ENCODE measurements at regions not wholly inside any gene's neighbourhood (a gene's known extent, or its start where the extent isn't known, plus 50 kb on each side); places are given as distances from the start of the nearest gene placed in this dataset.

GRCh38 chr9:99573085-99573484, 248.6 kb upstream of the NR4A3 start:
- DNase-seq (ENCODE audit: low read depth): no peak
- Histone ChIP-seq H3K27me3 (replicated peaks; ENCODE audit: control insufficient read depth, insufficient read depth, low read length) (no peaks in the 10 kb centered on the region), H3K36me3 (ENCODE audit: control insufficient read depth, insufficient read depth, low read length, severe bottlenecking) (no peaks in the 10 kb centered on the region), H3K9me3 (ENCODE audit: control insufficient read depth, low read length) (no peaks in the 10 kb centered on the region), H3K9ac (ENCODE audit: low read length) (no peak overlapping the region), H3K4me3 (ENCODE audit: low read length) (no peak overlapping the region), H3K4me1 (ENCODE audit: control insufficient read depth, insufficient read depth, low read length) (peaks cover 11% of the 10 kb centered on the region)

- Histone ChIP-seq H3K9me3 (ENCODE audit: control insufficient read depth, low read length) (no peaks in the 10 kb centered on the region), H3K4me1 (ENCODE audit: control insufficient read depth, insufficient read depth, low read length) (peaks cover 11% of the 10 kb centered on the region), H3K27me3 (replicated peaks; ENCODE audit: control insufficient read depth, insufficient read depth, low read length) (no peaks in the 10 kb centered on the region), H3K4me3 (ENCODE audit: low read length) (no peak overlapping the region), H3K9ac (ENCODE audit: low read length) (no peak overlapping the region), H3K36me3 (ENCODE audit: control insufficient read depth, insufficient read depth, low read length, severe bottlenecking) (no peaks in the 10 kb centered on the region)
- DNase-seq (ENCODE audit: low read depth): no peak
Observed at GRCh38 chr9:99573886-99574285, 247.8 kb upstream of the NR4A3 start.

GRCh38 chr9:99576002-99576401, 245.7 kb upstream of the NR4A3 start:
- Histone ChIP-seq H3K4me3 (ENCODE audit: low read length) (no peak overlapping the region), H3K9ac (ENCODE audit: low read length) (no peak overlapping the region), H3K27me3 (replicated peaks; ENCODE audit: control insufficient read depth, insufficient read depth, low read length) (no peaks in the 10 kb centered on the region), H3K4me1 (ENCODE audit: control insufficient read depth, insufficient read depth, low read length) (peaks cover 13% of the 10 kb centered on the region), H3K9me3 (ENCODE audit: control insufficient read depth, low read length) (no peaks in the 10 kb centered on the region), H3K36me3 (ENCODE audit: control insufficient read depth, insufficient read depth, low read length, severe bottlenecking) (no peaks in the 10 kb centered on the region)
- DNase-seq (ENCODE audit: low read depth): no peak

DNA sequence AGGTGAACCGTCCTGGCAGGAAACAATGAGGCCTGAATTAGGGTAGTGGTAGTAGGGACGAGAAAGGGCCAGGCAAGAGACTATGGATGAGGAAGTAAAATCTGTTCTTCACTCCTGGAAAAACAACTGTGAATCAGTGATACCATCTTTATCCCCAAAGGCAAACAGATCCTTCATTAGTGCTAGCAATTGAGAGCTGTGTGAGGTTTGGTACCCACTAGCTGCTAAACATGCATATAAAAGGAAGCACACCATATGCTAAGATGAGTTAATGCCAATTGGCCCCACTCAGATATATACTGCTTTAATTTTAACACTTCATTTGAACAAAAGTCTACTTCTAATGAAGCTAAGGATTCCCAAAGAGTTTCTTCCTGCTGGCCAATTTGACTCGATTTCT, 244.8 kb upstream of the NR4A3 start:
- no peaks in the 10 kb centered on the region for H3K9me3 ChIP-seq (ENCODE audit: control insufficient read depth, low read length)
- no peak for DNase-seq (ENCODE audit: low read depth)
- H3K36me3 ChIP-seq (ENCODE audit: control insufficient read depth, insufficient read depth, low read length, severe bottlenecking): no peaks in the 10 kb centered on the region
- H3K4me3 ChIP-seq (ENCODE audit: low read length): no peak overlapping the region
- H3K9ac ChIP-seq (ENCODE audit: low read length): no peak overlapping the region
- no peaks in the 10 kb centered on the region for H3K27me3 ChIP-seq (replicated peaks; ENCODE audit: control insufficient read depth, insufficient read depth, low read length)
- peaks cover 15% of the 10 kb centered on the region for H3K4me1 ChIP-seq (ENCODE audit: control insufficient read depth, insufficient read depth, low read length)

DNA sequence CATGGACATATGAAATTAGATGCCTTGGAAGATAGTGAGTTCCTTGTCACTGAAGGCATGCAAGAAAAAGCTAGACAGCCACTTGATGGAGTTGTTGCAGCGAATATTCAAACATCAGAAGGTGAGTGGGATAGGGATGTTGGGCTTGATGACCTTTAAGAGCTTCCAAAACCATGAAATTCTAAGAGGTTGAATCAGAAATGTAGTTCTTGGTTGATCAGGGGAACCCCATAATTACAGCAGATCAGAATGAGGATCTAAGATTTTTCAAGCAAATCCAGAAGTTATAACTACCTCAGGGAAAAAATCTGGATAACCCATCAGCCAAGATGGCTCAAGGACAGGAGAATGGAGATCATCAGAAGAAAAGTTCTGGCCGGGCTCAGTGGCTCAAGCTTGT, 244.3 kb upstream of the NR4A3 start:
- peaks cover 20% of the 10 kb centered on the region for H3K4me1 ChIP-seq (ENCODE audit: control insufficient read depth, insufficient read depth, low read length)
- H3K36me3 ChIP-seq (ENCODE audit: control insufficient read depth, insufficient read depth, low read length, severe bottlenecking): no peaks in the 10 kb centered on the region
- H3K9me3 ChIP-seq (ENCODE audit: control insufficient read depth, low read length): no peaks in the 10 kb centered on the region
- no peaks in the 10 kb centered on the region for H3K27me3 ChIP-seq (replicated peaks; ENCODE audit: control insufficient read depth, insufficient read depth, low read length)
- no peak overlapping the region for H3K4me3 ChIP-seq (ENCODE audit: low read length)
- H3K9ac ChIP-seq (ENCODE audit: low read length): no peak overlapping the region
- DNase-seq (ENCODE audit: low read depth): no peak

DNA sequence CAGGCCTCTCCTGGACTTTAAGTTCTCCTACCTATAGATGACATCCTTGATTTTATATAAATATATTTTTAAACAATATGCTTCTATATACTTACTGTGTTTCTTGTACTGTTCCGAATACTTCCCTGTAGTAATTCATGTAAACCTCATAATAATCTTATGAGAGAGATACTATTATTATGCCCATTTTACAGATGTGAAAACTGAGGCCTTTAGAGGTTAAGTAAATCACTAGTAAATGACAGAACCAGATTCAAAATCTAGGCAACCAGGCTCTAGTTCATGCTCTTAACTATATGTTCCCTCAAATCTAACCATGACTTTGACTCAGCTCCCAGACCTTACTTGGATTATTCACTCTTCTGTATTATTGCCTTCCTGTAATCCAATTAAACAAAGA, 243.0 kb upstream of the NR4A3 start:
- Histone ChIP-seq H3K4me1 (ENCODE audit: control insufficient read depth, insufficient read depth, low read length) (peaks cover 24% of the 10 kb centered on the region), H3K4me3 (ENCODE audit: low read length) (no peak overlapping the region), H3K9me3 (ENCODE audit: control insufficient read depth, low read length) (peaks cover 1% of the 10 kb centered on the region), H3K27me3 (replicated peaks; ENCODE audit: control insufficient read depth, insufficient read depth, low read length) (no peaks in the 10 kb centered on the region), H3K9ac (ENCODE audit: low read length) (no peak overlapping the region), H3K36me3 (ENCODE audit: control insufficient read depth, insufficient read depth, low read length, severe bottlenecking) (no peaks in the 10 kb centered on the region)
- no peak for DNase-seq (ENCODE audit: low read depth)

GRCh38 chr9:99579964-99580363, 241.7 kb upstream of the NR4A3 start:
- Histone ChIP-seq H3K4me3 (ENCODE audit: low read length) (no peak overlapping the region), H3K9me3 (ENCODE audit: control insufficient read depth, low read length) (peaks cover 4% of the 10 kb centered on the region)
- peak; percentile 8 for DNase-seq (ENCODE audit: low read depth)

DNA sequence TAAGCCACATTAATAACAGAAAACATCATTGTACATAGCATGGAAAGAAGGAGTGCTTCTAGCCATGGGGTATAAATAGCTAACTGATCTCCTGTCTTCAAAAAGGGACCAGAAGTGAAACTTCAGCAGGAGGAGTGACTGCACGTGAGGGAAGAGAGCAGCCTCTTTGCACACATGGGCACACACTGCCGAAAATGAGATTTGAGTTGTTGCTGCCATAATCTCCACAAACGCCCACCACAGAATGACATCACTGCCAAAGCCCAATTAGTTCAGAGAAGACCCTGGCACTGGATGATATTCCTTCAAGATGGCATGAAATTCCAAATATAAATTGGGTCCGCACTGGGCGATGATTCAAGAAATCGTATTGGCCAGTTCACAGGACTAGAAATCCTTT, 238.9 kb upstream of the NR4A3 start:
- Histone ChIP-seq H3K9me3 (ENCODE audit: control insufficient read depth, low read length) (peaks cover 4% of the 10 kb centered on the region), H3K4me1 (ENCODE audit: control insufficient read depth, insufficient read depth, low read length) (peaks cover 24% of the 10 kb centered on the region), H3K4me3 (ENCODE audit: low read length) (no peak overlapping the region), H3K9ac (ENCODE audit: low read length) (no peak overlapping the region), H3K27me3 (replicated peaks; ENCODE audit: control insufficient read depth, insufficient read depth, low read length) (no peaks in the 10 kb centered on the region), H3K36me3 (ENCODE audit: control insufficient read depth, insufficient read depth, low read length, severe bottlenecking) (no peaks in the 10 kb centered on the region)
- no peak for DNase-seq (ENCODE audit: low read depth)

More at GRCh38 chr9:99579964-99580363, 241.7 kb upstream of the NR4A3 start:
- Histone ChIP-seq H3K4me1 (ENCODE audit: control insufficient read depth, insufficient read depth, low read length) (peaks cover 24% of the 10 kb centered on the region), H3K27me3 (replicated peaks; ENCODE audit: control insufficient read depth, insufficient read depth, low read length) (no peaks in the 10 kb centered on the region), H3K9ac (ENCODE audit: low read length) (no peak overlapping the region), H3K36me3 (ENCODE audit: control insufficient read depth, insufficient read depth, low read length, severe bottlenecking) (no peaks in the 10 kb centered on the region)

DNA sequence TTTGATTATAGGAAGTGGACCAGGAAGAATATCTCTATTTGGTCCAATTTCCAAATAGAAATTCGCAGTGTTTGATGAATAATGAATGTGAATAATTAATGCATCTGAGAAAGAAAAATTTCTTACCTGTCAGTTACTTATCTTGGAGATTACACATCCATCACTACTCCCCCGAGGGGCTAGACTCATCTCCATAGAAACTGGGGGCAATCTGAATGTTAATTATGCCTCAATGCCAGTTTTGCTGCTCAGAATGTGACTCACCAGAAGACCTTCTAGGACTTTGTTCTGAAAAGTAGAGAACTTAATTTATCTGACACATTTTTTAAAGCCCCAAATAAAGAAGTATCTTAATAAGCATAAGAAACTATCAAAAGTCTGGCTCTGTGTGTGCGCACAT, 233.4 kb upstream of the NR4A3 start:
- no peak for DNase-seq (ENCODE audit: low read depth)
- no peaks in the 10 kb centered on the region for H3K4me1 ChIP-seq (ENCODE audit: control insufficient read depth, insufficient read depth, low read length)
- H3K9ac ChIP-seq (ENCODE audit: low read length): no peak overlapping the region
- H3K9me3 ChIP-seq (ENCODE audit: control insufficient read depth, low read length): peaks cover 4% of the 10 kb centered on the region
- H3K4me3 ChIP-seq (ENCODE audit: low read length): no peak overlapping the region
- H3K36me3 ChIP-seq (ENCODE audit: control insufficient read depth, insufficient read depth, low read length, severe bottlenecking): no peaks in the 10 kb centered on the region
- H3K27me3 ChIP-seq (replicated peaks; ENCODE audit: control insufficient read depth, insufficient read depth, low read length): no peaks in the 10 kb centered on the region

- H3K27me3 ChIP-seq (replicated peaks; ENCODE audit: control insufficient read depth, insufficient read depth, low read length): no peaks in the 10 kb centered on the region
- H3K9ac ChIP-seq (ENCODE audit: low read length): no peak overlapping the region
- no peaks in the 10 kb centered on the region for H3K36me3 ChIP-seq (ENCODE audit: control insufficient read depth, insufficient read depth, low read length, severe bottlenecking)
- peaks cover 2% of the 10 kb centered on the region for H3K9me3 ChIP-seq (ENCODE audit: control insufficient read depth, low read length)
- no peak for DNase-seq (ENCODE audit: low read depth)
- no peaks in the 10 kb centered on the region for H3K4me1 ChIP-seq (ENCODE audit: control insufficient read depth, insufficient read depth, low read length)
- no peak overlapping the region for H3K4me3 ChIP-seq (ENCODE audit: low read length)
Observed at GRCh38 chr9:99588747-99589146, 232.9 kb upstream of the NR4A3 start.

DNA sequence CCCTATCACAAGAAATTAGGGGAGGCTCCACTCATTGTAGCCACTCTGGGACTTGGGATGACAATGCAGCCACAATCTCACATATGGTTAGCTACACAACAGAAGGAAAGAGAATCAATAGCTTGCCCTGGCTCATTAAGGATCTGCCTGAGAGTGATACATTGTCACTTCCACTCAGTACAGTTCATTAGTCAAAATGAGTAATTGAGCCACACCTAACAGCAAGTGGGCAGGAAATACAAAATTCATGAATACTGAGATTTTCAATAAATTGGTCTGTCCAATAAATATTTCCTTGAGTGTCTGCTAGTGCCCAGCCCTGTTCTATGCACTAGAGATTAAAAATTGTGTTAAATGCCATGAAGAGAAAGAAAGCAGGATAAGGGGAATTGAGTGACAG, 231.3 kb upstream of the NR4A3 start:
- Histone ChIP-seq H3K9ac (ENCODE audit: low read length) (no peak overlapping the region), H3K4me1 (ENCODE audit: control insufficient read depth, insufficient read depth, low read length) (no peaks in the 10 kb centered on the region), H3K36me3 (ENCODE audit: control insufficient read depth, insufficient read depth, low read length, severe bottlenecking) (no peaks in the 10 kb centered on the region), H3K4me3 (ENCODE audit: low read length) (no peak overlapping the region), H3K27me3 (replicated peaks; ENCODE audit: control insufficient read depth, insufficient read depth, low read length) (no peaks in the 10 kb centered on the region), H3K9me3 (ENCODE audit: control insufficient read depth, low read length) (no peaks in the 10 kb centered on the region)
- no peak for DNase-seq (ENCODE audit: low read depth)

GRCh38 chr9:99590840-99591239, 230.8 kb upstream of the NR4A3 start:
- H3K9ac ChIP-seq (ENCODE audit: low read length): no peak overlapping the region
- H3K9me3 ChIP-seq (ENCODE audit: control insufficient read depth, low read length): no peaks in the 10 kb centered on the region
- H3K27me3 ChIP-seq (replicated peaks; ENCODE audit: control insufficient read depth, insufficient read depth, low read length): no peaks in the 10 kb centered on the region
- no peaks in the 10 kb centered on the region for H3K36me3 ChIP-seq (ENCODE audit: control insufficient read depth, insufficient read depth, low read length, severe bottlenecking)
- H3K4me1 ChIP-seq (ENCODE audit: control insufficient read depth, insufficient read depth, low read length): no peaks in the 10 kb centered on the region
- DNase-seq (ENCODE audit: low read depth): no peak
- no peak overlapping the region for H3K4me3 ChIP-seq (ENCODE audit: low read length)
